Sigmoid colon (tissue), 4 donors: ENCODE measurements at regions not wholly inside any gene's neighbourhood (a gene's known extent, or its start where the extent isn't known, plus 50 kb on each side); places are given as distances from the start of the nearest gene placed in this dataset.

Experiments used
- POLR2A ChIP-seq, 2 donors: fragments of 450-650 bp; IDR thresholded peaks; one replicate each; pipeline ENCODE4 v1.6.1; 2016; ENCODE audit warnings: antibody characterized with exemption in 2 of 2, mild to moderate bottlenecking in 2 of 2, moderate library complexity in 2 of 2
- POLR2AphosphoS5 ChIP-seq, 4 donors: sonication (generic); formaldehyde crosslinking; IDR thresholded peaks; one replicate each; pipeline ENCODE4 v1.6.1; 2017; ENCODE audit warnings: antibody characterized with exemption in 4 of 4
- TF ChIP-seq, protein P1 (sequence below), 4 experiments: fragments of 450-650 bp in 3 of 4; fragments of 200-600 bp in 1 of 4; IDR thresholded peaks; one replicate each; pipeline ENCODE4 v1.5.1; 2016 to 2019; ENCODE audit warnings: antibody characterized with exemption in 4 of 4, mild to moderate bottlenecking in 3 of 4, moderate library complexity in 2 of 4

DNA sequence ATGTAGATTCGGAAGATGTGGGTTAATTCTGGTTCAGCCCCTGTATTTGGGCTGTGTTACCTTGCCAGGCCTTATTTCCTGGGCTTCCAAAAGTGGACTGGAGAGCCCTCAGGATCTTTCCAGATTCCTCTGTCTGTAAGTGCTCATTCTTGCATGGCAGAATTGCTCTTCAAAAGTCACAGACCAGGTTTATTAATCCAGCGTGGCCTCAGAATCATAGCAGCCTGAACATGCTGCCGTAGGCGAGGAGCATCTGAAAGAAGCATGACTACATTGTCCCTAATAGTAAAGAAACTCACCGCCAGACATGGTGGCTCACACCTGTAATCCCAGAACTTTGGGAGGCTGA, 307.8 kb downstream of the GADD45G start:
- TF ChIP-seq, protein P1, sequence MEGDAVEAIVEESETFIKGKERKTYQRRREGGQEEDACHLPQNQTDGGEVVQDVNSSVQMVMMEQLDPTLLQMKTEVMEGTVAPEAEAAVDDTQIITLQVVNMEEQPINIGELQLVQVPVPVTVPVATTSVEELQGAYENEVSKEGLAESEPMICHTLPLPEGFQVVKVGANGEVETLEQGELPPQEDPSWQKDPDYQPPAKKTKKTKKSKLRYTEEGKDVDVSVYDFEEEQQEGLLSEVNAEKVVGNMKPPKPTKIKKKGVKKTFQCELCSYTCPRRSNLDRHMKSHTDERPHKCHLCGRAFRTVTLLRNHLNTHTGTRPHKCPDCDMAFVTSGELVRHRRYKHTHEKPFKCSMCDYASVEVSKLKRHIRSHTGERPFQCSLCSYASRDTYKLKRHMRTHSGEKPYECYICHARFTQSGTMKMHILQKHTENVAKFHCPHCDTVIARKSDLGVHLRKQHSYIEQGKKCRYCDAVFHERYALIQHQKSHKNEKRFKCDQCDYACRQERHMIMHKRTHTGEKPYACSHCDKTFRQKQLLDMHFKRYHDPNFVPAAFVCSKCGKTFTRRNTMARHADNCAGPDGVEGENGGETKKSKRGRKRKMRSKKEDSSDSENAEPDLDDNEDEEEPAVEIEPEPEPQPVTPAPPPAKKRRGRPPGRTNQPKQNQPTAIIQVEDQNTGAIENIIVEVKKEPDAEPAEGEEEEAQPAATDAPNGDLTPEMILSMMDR (IDR thresholded peaks at IDR 0.05), result no peak
- no peak for TF ChIP-seq POLR2AphosphoS5 (IDR thresholded peaks at IDR 0.05)
- TF ChIP-seq POLR2A (IDR thresholded peaks at IDR 0.05), result no peak
